ENCODE measurements at regions not wholly inside any gene's neighbourhood (a gene's known extent, or its start where the extent isn't known, plus 50 kb on each side); places are given as distances from the start of the nearest gene placed in this dataset.

GRCh38 chr20:24829649-24830370, 119.3 kb upstream of the CST7 start:
- no peak for DNase-seq (ENCODE audit: low read depth, low spot score)
- CTCF ChIA-PET, result no interaction called here
- POLR2A ChIA-PET, result no interaction called here
- Histone ChIP-seq H3K4me3 (ENCODE audit: low read depth in 2 of 2, low read length in 2 of 2) (no peak overlapping the region), H3K4me1 (ENCODE audit: control insufficient read depth, insufficient read depth, low read length) (no peaks in the 10 kb centered on the region), H3K36me3 (ENCODE audit: control insufficient read depth, insufficient read depth, low read length) (no peaks in the 10 kb centered on the region), H3K27ac (ENCODE audit: low read length) (no peak overlapping the region), H3K9me3 (ENCODE audit: control insufficient read depth, insufficient read depth, low read depth, low read length) (no peaks in the 10 kb centered on the region), H3K27me3 (ENCODE audit: control insufficient read depth, insufficient read depth, low read length) (no peaks in the 10 kb centered on the region)
- in situ Hi-C loops (cut with HindIII; ENCODE audit: low pct_unique_long_range_greater_than_20kb, low sequenced_read_pairs), result no loop called here
- BruUV-seq (replicated peaks), result no TSS peak
- intact Hi-C loops (cut with micrococcal nuclease; ENCODE audit: unreplicated experiment), result no loop called here
- no peak for TF ChIP-seq TCF7L2 (IDR thresholded peaks at IDR 0.05; ENCODE audit: low read depth, low read length)
- TF ChIP-seq SIN3A (IDR thresholded peaks at IDR 0.05; ENCODE audit: borderline replicate concordance, insufficient read depth, low read depth, low read length), result no peak
- no peak for TF ChIP-seq CTCF (IDR thresholded peaks at IDR 0.05)
- no peak for ATAC-seq

- Histone ChIP-seq H3K36me3 (ENCODE audit: control insufficient read depth, insufficient read depth, low read length) (no peaks in the 10 kb centered on the region), H3K4me1 (ENCODE audit: control insufficient read depth, insufficient read depth, low read length) (no peaks in the 10 kb centered on the region), H3K9me3 (ENCODE audit: control insufficient read depth, insufficient read depth, low read depth, low read length) (no peaks in the 10 kb centered on the region), H3K27me3 (ENCODE audit: control insufficient read depth, insufficient read depth, low read length) (no peaks in the 10 kb centered on the region), H3K27ac (ENCODE audit: low read length) (no peak overlapping the region), H3K4me3 (ENCODE audit: low read depth in 2 of 2, low read length in 2 of 2) (no peak overlapping the region)
- intact Hi-C loops (cut with micrococcal nuclease; ENCODE audit: unreplicated experiment) (no loop called here), in situ Hi-C loops (cut with HindIII; ENCODE audit: low pct_unique_long_range_greater_than_20kb, low sequenced_read_pairs) (no loop called here)
- TF ChIP-seq TCF7L2 (IDR thresholded peaks at IDR 0.05; ENCODE audit: low read depth, low read length) (no peak), REST (IDR thresholded peaks at IDR 0.05; ENCODE audit: insufficient read depth in 1 of 2, low read depth in 2 of 2, low read length in 1 of 2) (no peak), SIN3A (IDR thresholded peaks at IDR 0.05; ENCODE audit: borderline replicate concordance, insufficient read depth, low read depth, low read length) (no peak), CTCF (IDR thresholded peaks at IDR 0.05) (no peak), POLR2AphosphoS5 (IDR thresholded peaks at IDR 0.05; ENCODE audit: low read depth, low read length) (no peak)
- ChIA-PET CTCF (no interaction called here), POLR2A (no interaction called here)
- DNase-seq (ENCODE audit: low read depth, low spot score), result no peak
- no peak for ATAC-seq
- BruUV-seq (replicated peaks), result no TSS peak
These were observed 118.4 kb upstream of the CST7 start for GRCh38 chr20:24830649-24831048.
